ENCODE measurements at regions not wholly inside any gene's neighbourhood (a gene's known extent, or its start where the extent isn't known, plus 50 kb on each side); places are given as distances from the start of the nearest gene placed in this dataset.

GRCh38 chr16:85461814-85462713, 151.1 kb upstream of the GSE1 start (continued):
- TF ChIP-seq ZNF512B (CRISPR knock-in tag; IDR thresholded peaks at IDR 0.05; ENCODE audit: borderline replicate concordance) = no peak
- no peak for TF ChIP-seq TERF1 (CRISPR knock-in tag; IDR thresholded peaks at IDR 0.05)
- TF ChIP-seq AFF4 (CRISPR knock-in tag; IDR thresholded peaks at IDR 0.05) = no peak
